ENCODE measurements at regions not wholly inside any gene's neighbourhood (a gene's known extent, or its start where the extent isn't known, plus 50 kb on each side); places are given as distances from the start of the nearest gene placed in this dataset.
"Not testable (repeated sequence)": the region's sequence is repeated elsewhere in the genome, so short reads cannot be mapped to it uniquely, and the experiment has no call there.

- DNase-seq = not testable (repeated sequence)
Observed at GRCh38 chr21:5138687-5139086, 5382.7 kb upstream of the TPTE start.

- not testable (repeated sequence) for DNase-seq
Observed at GRCh38 chr21:5139528-5139927, 5381.9 kb upstream of the TPTE start.

- not testable (repeated sequence) for DNase-seq
Observed at GRCh38 chr21:5143011-5143410, 5378.4 kb upstream of the TPTE start.

GRCh38 chr21:5144731-5145130 is 5376.7 kb upstream of the TPTE start:
- DNase-seq = not testable (repeated sequence)

GRCh38 chr21:5147685-5148084 is 5373.7 kb upstream of the TPTE start:
- not testable (repeated sequence) for DNase-seq

GRCh38 chr21:5149222-5149621 is 5372.2 kb upstream of the TPTE start:
- not testable (repeated sequence) for DNase-seq

GRCh38 chr21:5153842-5154640 is 5367.3 kb upstream of the TPTE start:
- not testable (repeated sequence) for DNase-seq

- DNase-seq = peak; percentile 71 to 92 (median 78)
Observed at GRCh38 chr21:5154641-5154982, 5366.8 kb upstream of the TPTE start.

GRCh38 chr21:5162693-5163574 is 5358.4 kb upstream of the TPTE start:
- DNase-seq = not testable (repeated sequence)

- DNase-seq = not testable (repeated sequence)
Observed at GRCh38 chr21:5165829-5166228, 5355.6 kb upstream of the TPTE start.

Measured in T-helper 2 cell (primary cell).